ENCODE measurements at regions not wholly inside any gene's neighbourhood (a gene's known extent, or its start where the extent isn't known, plus 50 kb on each side); places are given as distances from the start of the nearest gene placed in this dataset.

DNA sequence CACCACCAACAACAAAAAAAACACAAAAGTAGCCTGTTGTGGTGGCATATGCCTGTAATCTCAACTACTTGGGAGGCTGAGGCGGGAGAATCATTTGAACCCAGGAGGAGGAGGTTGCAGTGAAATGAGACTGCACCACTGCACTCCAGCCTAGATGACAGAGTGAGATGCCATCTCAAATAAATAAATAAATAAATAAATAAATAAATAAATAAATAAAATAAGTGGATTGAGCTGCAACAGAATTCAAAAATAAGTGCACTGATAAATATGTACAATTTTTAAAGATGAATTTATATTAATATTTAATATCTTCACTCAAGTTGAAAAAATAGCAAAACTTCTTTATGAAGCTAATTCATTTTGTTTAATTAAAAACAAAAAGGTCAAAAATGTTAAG, 259.6 kb downstream of the IRX2 start:
- Histone ChIP-seq H3K27ac (no peak overlapping the region), H3K27me3 (ENCODE audit: insufficient read depth in 3 of 3, low read length in 2 of 3) (no peaks in the 10 kb centered on the region), H3K4me1 (no peaks in the 10 kb centered on the region), H3K9me3 (no peaks in the 10 kb centered on the region), H3K4me3 (no peak overlapping the region), H3K36me3 (ENCODE audit: insufficient read depth in 1 of 2, low read depth in 1 of 2) (no peaks in the 10 kb centered on the region)
- no peak for TF ChIP-seq CTCF (IDR thresholded peaks at IDR 0.05)
- no peak for DNase-seq
- intact Hi-C loops (cut with DNase I) = no loop called here
- 55 to 97% (median 94%) methylated on average over 1 of the region's 1 CpG for WGBS, 3 donors
- no peak for ATAC-seq

DNA sequence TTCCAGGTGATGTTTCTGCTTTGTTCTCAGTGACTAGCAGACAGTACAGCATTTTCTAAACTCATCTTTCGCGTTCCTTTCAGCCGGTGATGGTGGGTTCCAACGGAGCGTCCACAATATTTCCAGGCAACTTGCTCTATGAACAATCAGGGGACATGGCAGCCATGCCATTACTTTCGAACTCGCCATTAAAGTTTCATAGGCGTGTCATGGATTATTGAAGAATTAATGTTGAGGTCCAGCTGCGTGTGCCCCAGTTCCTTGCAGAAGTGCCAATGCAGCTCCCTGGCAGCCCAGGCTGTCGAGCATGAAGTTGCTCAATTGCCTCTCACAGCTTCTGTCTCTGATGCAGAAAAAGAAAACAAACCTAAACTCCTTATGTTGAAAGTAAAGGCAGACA, 262.2 kb downstream of the IRX2 start:
- no peak for TF ChIP-seq CTCF (IDR thresholded peaks at IDR 0.05)
- WGBS, 3 donors = 78 to 82% (median 78%) methylated on average over 10 of the region's 10 CpGs
- no peaks in the 10 kb centered on the region for H3K4me1 ChIP-seq
- no peaks in the 10 kb centered on the region for H3K36me3 ChIP-seq (ENCODE audit: insufficient read depth in 1 of 2, low read depth in 1 of 2)
- H3K9me3 ChIP-seq = no peaks in the 10 kb centered on the region
- no peak overlapping the region for H3K27ac ChIP-seq
- intact Hi-C loops (cut with DNase I) = no loop called here
- H3K4me3 ChIP-seq = no peak overlapping the region
- no peak for ATAC-seq
- H3K27me3 ChIP-seq (ENCODE audit: insufficient read depth in 3 of 3, low read length in 2 of 3) = no peaks in the 10 kb centered on the region
- DNase-seq = no peak

DNA sequence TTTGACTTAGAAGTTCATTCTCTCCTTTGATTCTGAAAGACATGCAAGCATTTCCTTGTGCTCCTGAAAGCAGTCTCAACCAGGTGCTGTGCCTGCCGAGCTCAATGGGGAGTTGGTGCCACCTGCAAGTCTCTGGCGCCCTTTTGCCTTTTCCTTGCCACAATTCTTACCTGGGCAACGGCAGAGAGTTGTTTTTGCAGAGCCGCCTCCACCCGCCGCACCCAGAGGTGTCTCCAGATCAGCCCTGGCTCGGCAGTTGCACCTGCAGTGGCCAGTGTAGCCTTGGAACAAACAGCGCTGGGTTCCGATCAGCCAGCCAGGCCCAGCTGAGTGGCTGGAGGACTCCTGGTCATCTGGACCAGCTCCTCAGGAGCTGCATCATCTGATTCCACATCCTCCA, 262.9 kb downstream of the IRX2 start:
- Histone ChIP-seq H3K4me1 (no peaks in the 10 kb centered on the region), H3K9me3 (no peaks in the 10 kb centered on the region), H3K27ac (no peak overlapping the region), H3K27me3 (ENCODE audit: insufficient read depth in 3 of 3, low read length in 2 of 3) (no peaks in the 10 kb centered on the region), H3K4me3 (no peak overlapping the region), H3K36me3 (ENCODE audit: insufficient read depth in 1 of 2, low read depth in 1 of 2) (no peaks in the 10 kb centered on the region)
- TF ChIP-seq CTCF (IDR thresholded peaks at IDR 0.05) = no peak
- intact Hi-C loops (cut with DNase I) = no loop called here
- no peak for DNase-seq
- WGBS, 3 donors = 81 to 87% (median 83%) methylated on average over 9 of the region's 9 CpGs
- ATAC-seq = no peak

GRCh38 chr5:2487152-2487763, 264.2 kb downstream of the IRX2 start:
- no peak for ATAC-seq
- no peaks in the 10 kb centered on the region for H3K4me1 ChIP-seq
- WGBS, 3 donors = 77 to 85% (median 83%) methylated on average over 2 of the region's 2 CpGs
- H3K27me3 ChIP-seq (ENCODE audit: insufficient read depth in 3 of 3, low read length in 2 of 3) = no peaks in the 10 kb centered on the region
- H3K27ac ChIP-seq = no peak overlapping the region
- intact Hi-C loops (cut with DNase I) = no loop called here
- no peak for DNase-seq
- peaks cover 7% of the 10 kb centered on the region for H3K9me3 ChIP-seq
- no peak overlapping the region for H3K4me3 ChIP-seq
- no peaks in the 10 kb centered on the region for H3K36me3 ChIP-seq (ENCODE audit: insufficient read depth in 1 of 2, low read depth in 1 of 2)
- no peak for TF ChIP-seq CTCF (IDR thresholded peaks at IDR 0.05)

GRCh38 chr5:2486373-2486772, 265.1 kb downstream of the IRX2 start:
- ATAC-seq = no peak

More at GRCh38 chr5:2486373-2486772, 265.1 kb downstream of the IRX2 start:
- no peak overlapping the region for H3K4me3 ChIP-seq
- H3K27ac ChIP-seq = no peak overlapping the region
- no peaks in the 10 kb centered on the region for H3K4me1 ChIP-seq
- intact Hi-C loops (cut with DNase I) = no loop called here
- no peaks in the 10 kb centered on the region for H3K27me3 ChIP-seq (ENCODE audit: insufficient read depth in 3 of 3, low read length in 2 of 3)
- no peaks in the 10 kb centered on the region for H3K36me3 ChIP-seq (ENCODE audit: insufficient read depth in 1 of 2, low read depth in 1 of 2)
- 72 to 78% (median 74%) methylated on average over 2 of the region's 2 CpGs for WGBS, 3 donors
- H3K9me3 ChIP-seq = peaks cover 7% of the 10 kb centered on the region
- TF ChIP-seq CTCF (IDR thresholded peaks at IDR 0.05) = no peak
- DNase-seq = no peak
